HG03571 (cell line): ENCODE measurements at regions not wholly inside any gene's neighbourhood (a gene's known extent, or its start where the extent isn't known, plus 50 kb on each side); places are given as distances from the start of the nearest gene placed in this dataset.
"Not testable (repeated sequence)": the region's sequence is repeated elsewhere in the genome, so short reads cannot be mapped to it uniquely, and the experiment has no call there.

Experiments
- ATAC-seq: cut with Tn5 transposase; IDR thresholded peaks from one replicate; pipeline ENCODE4 v1.9.1; 2021; ENCODE audit not compliant: unreplicated experiment

GRCh38 chr4:153099391-153100140 lies 104.7 kb upstream of the TRIM2 start:
- no peak for ATAC-seq

- ATAC-seq: not testable (repeated sequence)
Measured at GRCh38 chr4:153106736-153107135, 97.5 kb upstream of the TRIM2 start.

- ATAC-seq: no peak
Measured at GRCh38 chr4:153107246-153107645, 97.0 kb upstream of the TRIM2 start.

- ATAC-seq: no peak
Measured at GRCh38 chr4:153109296-153109849, 94.9 kb upstream of the TRIM2 start.

GRCh38 chr4:153110739-153111138 lies 93.5 kb upstream of the TRIM2 start:
- ATAC-seq: no peak

GRCh38 chr4:153111426-153112040 lies 92.7 kb upstream of the TRIM2 start:
- ATAC-seq: no peak

GRCh38 chr4:153112041-153112441 lies 92.2 kb upstream of the TRIM2 start:
- no peak for ATAC-seq

GRCh38 chr4:153113061-153113837 lies 91.0 kb upstream of the TRIM2 start:
- no peak for ATAC-seq

- no peak for ATAC-seq
Measured at GRCh38 chr4:153113838-153114105, 90.5 kb upstream of the TRIM2 start.

- no peak for ATAC-seq
Measured at GRCh38 chr4:153114771-153115321, 89.4 kb upstream of the TRIM2 start.

- ATAC-seq: peak; percentile 49
Measured at GRCh38 chr4:153115322-153116290, 88.6 kb upstream of the TRIM2 start.

- no peak for ATAC-seq
Measured at GRCh38 chr4:153116291-153116680, 88.0 kb upstream of the TRIM2 start.

- ATAC-seq: no peak
Measured at GRCh38 chr4:153116801-153117200, 87.4 kb upstream of the TRIM2 start.

GRCh38 chr4:153117554-153117953 lies 86.7 kb upstream of the TRIM2 start:
- ATAC-seq: no peak

GRCh38 chr4:153119626-153120025 lies 84.6 kb upstream of the TRIM2 start:
- no peak for ATAC-seq

- ATAC-seq: no peak
Measured at GRCh38 chr4:153120235-153120634, 84.0 kb upstream of the TRIM2 start.

- ATAC-seq: no peak
Measured at GRCh38 chr4:153122855-153123254, 81.4 kb upstream of the TRIM2 start.

GRCh38 chr4:153126137-153126536 lies 78.1 kb upstream of the TRIM2 start:
- ATAC-seq: no peak

GRCh38 chr4:153127760-153128494 lies 76.3 kb upstream of the TRIM2 start:
- ATAC-seq: no peak

GRCh38 chr4:153131596-153131995 lies 72.6 kb upstream of the TRIM2 start:
- no peak for ATAC-seq
